Loucy (cell line): ENCODE measurements at regions not wholly inside any gene's neighbourhood (a gene's known extent, or its start where the extent isn't known, plus 50 kb on each side); places are given as distances from the start of the nearest gene placed in this dataset.

Source experiments
- H2AFZ ChIP-seq: fragments of 200-600 bp; sonication (generic); 2 replicates; pipeline ENCODE4 v1.6.0; 2016; ENCODE audit warnings: antibody characterized with exemption, mild to moderate bottlenecking, low read length, moderate library complexity
- H3F3A ChIP-seq: fragments of 200-600 bp; 2 replicates; pipeline ENCODE4 v1.6.0; 2016; ENCODE audit warnings: antibody characterized with exemption, low read depth, mild to moderate bottlenecking
- H3K27me3 ChIP-seq: fragments of 200-600 bp; sonication (generic); 2 replicates; pipeline ENCODE4 v1.6.1; 2014; ENCODE audit warnings: low read length, mild to moderate bottlenecking; ENCODE audit not compliant: insufficient read depth, poor library complexity, severe bottlenecking
- H3K36me3 ChIP-seq: fragments of 200-600 bp; sonication (generic); 2 replicates; pipeline ENCODE4 v1.6.1; 2016; ENCODE audit warnings: low read length; ENCODE audit not compliant: insufficient read depth
- H3K4me1 ChIP-seq: fragments of 200-600 bp; sonication (generic); 2 replicates; pipeline ENCODE4 v1.5.1; 2014; ENCODE audit warnings: low read length, mild to moderate bottlenecking; ENCODE audit not compliant: insufficient read depth, poor library complexity, severe bottlenecking
- H3K4me2 ChIP-seq: fragments of 200-600 bp; sonication (generic); 2 replicates; pipeline ENCODE4 v1.6.0; 2014; ENCODE audit warnings: antibody characterized with exemption, low read length, low read depth, mild to moderate bottlenecking; ENCODE audit not compliant: poor library complexity, severe bottlenecking
- H3K4me3 ChIP-seq: fragments of 200-600 bp; sonication (generic); 2 replicates; pipeline ENCODE4 v1.5.1; 2014; ENCODE audit warnings: low read length, mild to moderate bottlenecking, mixed read lengths; ENCODE audit not compliant: poor library complexity, severe bottlenecking
- H3K79me2 ChIP-seq: fragments of 200-600 bp; sonication (generic); 2 replicates; pipeline ENCODE4 v1.6.1; 2014; ENCODE audit warnings: low read length; ENCODE audit not compliant: insufficient read depth
- H3K9ac ChIP-seq: fragments of 200-600 bp; sonication (generic); 2 replicates; pipeline ENCODE4 v1.6.0; 2014; ENCODE audit warnings: mild to moderate bottlenecking, low read depth, low read length, moderate library complexity; ENCODE audit not compliant: poor library complexity, severe bottlenecking
- H3K9me2 ChIP-seq: fragments of 200-600 bp; sonication (generic); replicated peaks from 2 replicates; pipeline ENCODE4 v1.6.1; 2016; ENCODE audit warnings: low read depth, low read length, mixed read lengths
- H3K9me3 ChIP-seq: fragments of 200-600 bp; sonication (generic); 2 replicates; pipeline ENCODE4 v1.6.1; 2014; ENCODE audit warnings: mild to moderate bottlenecking, antibody characterized with exemption, low read length, low read depth; ENCODE audit not compliant: insufficient read depth
- H4K20me1 ChIP-seq: fragments of 200-600 bp; sonication (generic); 2 replicates; pipeline ENCODE4 v1.6.0; 2014; ENCODE audit warnings: antibody characterized with exemption, low read length, mild to moderate bottlenecking; ENCODE audit not compliant: insufficient read depth, poor library complexity, severe bottlenecking
- EZH2phosphoT487 ChIP-seq: fragments of 200-600 bp; IDR thresholded peaks from 2 replicates; pipeline ENCODE4 v1.6.1; 2018; ENCODE audit warnings: antibody characterized with exemption, mild to moderate bottlenecking, moderate library complexity, borderline replicate concordance
- TF ChIP-seq, protein P1 (sequence below): fragments of 200-600 bp; sonication (generic); conservative IDR thresholded peaks from 2 replicates; pipeline ENCODE4 v1.5.1; 2014; ENCODE audit warnings: mild to moderate bottlenecking, antibody characterized with exemption, low read length

DNA sequence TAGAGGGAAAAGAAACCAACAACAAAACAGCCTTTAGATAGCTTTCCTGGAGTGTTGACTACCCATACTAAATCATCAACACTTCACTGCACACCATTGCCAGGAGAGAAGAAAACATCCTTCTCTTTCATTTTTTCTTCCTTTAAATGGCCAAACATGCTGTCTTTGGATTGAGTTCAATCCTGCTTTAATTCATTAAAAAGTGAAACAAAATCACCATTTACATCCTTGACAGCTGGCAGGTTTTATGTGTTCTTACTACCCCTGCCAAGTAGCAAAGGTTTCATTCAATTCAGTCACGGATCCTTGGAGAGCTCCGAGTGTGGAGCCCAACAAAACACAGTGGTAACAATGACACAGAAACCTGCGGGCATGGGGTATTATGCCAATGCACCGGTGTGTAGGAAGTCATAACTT, 568.3 kb downstream of the ANKRD50 start:
- Histone ChIP-seq H3K9ac (no peak overlapping the region), H3F3A (no peaks in the 10 kb centered on the region), H2AFZ (0 out of 2 replicates have a peak overlapping the region, but pooled peaks have one; percentile 27), H3K9me3 (no peaks in the 10 kb centered on the region), H3K4me3 (no peak overlapping the region), H3K4me1 (no peaks in the 10 kb centered on the region), H3K9me2 (no peaks in the 10 kb centered on the region), H3K27me3 (no peaks in the 10 kb centered on the region), H4K20me1 (no peaks in the 10 kb centered on the region), H3K79me2 (no peaks in the 10 kb centered on the region), H3K4me2 (no peak overlapping the region), H3K36me3 (no peaks in the 10 kb centered on the region)
- no peak for TF ChIP-seq EZH2phosphoT487
- TF ChIP-seq, protein P1, sequence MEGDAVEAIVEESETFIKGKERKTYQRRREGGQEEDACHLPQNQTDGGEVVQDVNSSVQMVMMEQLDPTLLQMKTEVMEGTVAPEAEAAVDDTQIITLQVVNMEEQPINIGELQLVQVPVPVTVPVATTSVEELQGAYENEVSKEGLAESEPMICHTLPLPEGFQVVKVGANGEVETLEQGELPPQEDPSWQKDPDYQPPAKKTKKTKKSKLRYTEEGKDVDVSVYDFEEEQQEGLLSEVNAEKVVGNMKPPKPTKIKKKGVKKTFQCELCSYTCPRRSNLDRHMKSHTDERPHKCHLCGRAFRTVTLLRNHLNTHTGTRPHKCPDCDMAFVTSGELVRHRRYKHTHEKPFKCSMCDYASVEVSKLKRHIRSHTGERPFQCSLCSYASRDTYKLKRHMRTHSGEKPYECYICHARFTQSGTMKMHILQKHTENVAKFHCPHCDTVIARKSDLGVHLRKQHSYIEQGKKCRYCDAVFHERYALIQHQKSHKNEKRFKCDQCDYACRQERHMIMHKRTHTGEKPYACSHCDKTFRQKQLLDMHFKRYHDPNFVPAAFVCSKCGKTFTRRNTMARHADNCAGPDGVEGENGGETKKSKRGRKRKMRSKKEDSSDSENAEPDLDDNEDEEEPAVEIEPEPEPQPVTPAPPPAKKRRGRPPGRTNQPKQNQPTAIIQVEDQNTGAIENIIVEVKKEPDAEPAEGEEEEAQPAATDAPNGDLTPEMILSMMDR = no peak

DNA sequence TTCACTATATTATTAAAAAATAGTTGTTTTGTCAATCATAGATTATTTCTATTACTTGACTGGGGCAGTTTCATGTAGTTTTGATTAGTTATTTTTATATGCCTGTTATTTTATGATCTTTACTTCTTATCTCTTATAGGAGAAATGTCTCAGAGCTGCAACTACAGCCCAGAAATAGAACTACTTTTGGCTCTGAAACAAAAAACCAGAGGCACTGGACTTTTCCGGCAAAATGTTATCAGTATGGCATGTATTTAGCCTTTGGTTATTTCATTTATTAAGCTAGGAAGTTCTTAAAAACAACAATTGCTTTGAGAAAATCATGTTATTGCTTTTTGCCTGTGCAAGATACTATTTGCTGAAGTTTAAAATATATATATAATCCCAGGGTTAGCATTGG, 566.5 kb downstream of the ANKRD50 start:
- no peaks in the 10 kb centered on the region for H3K4me1 ChIP-seq
- no peak overlapping the region for H3K9ac ChIP-seq
- H3K4me3 ChIP-seq = no peak overlapping the region
- no peak overlapping the region for H3K4me2 ChIP-seq
- H3K79me2 ChIP-seq = no peaks in the 10 kb centered on the region
- TF ChIP-seq, protein P1 = no peak
- no peak for TF ChIP-seq EZH2phosphoT487
- H4K20me1 ChIP-seq = no peaks in the 10 kb centered on the region
- H3K27me3 ChIP-seq = no peaks in the 10 kb centered on the region
- H3F3A ChIP-seq = no peaks in the 10 kb centered on the region
- H3K9me3 ChIP-seq = no peaks in the 10 kb centered on the region
- H2AFZ ChIP-seq = no peak overlapping the region
- H3K36me3 ChIP-seq = no peaks in the 10 kb centered on the region
- no peaks in the 10 kb centered on the region for H3K9me2 ChIP-seq

- Histone ChIP-seq H3K9me2 (no peaks in the 10 kb centered on the region), H2AFZ (no peak overlapping the region), H3K9ac (no peak overlapping the region), H3K4me2 (no peak overlapping the region), H3K4me3 (no peak overlapping the region), H3K79me2 (no peaks in the 10 kb centered on the region), H4K20me1 (no peaks in the 10 kb centered on the region), H3K4me1 (no peaks in the 10 kb centered on the region), H3K36me3 (no peaks in the 10 kb centered on the region), H3F3A (no peaks in the 10 kb centered on the region), H3K9me3 (no peaks in the 10 kb centered on the region), H3K27me3 (no peaks in the 10 kb centered on the region)
- no peak for TF ChIP-seq EZH2phosphoT487
- TF ChIP-seq, protein P1 = no peak
Observed at GRCh38 chr4:124151031-124151430, 561.5 kb downstream of the ANKRD50 start.
